Psoas muscle (tissue), 7 donors: ENCODE measurements at regions not wholly inside any gene's neighbourhood (a gene's known extent, or its start where the extent isn't known, plus 50 kb on each side); places are given as distances from the start of the nearest gene placed in this dataset.

ENCODE experiments used
- ATAC-seq, 4 donors: fragments of 200-7000 bp; cut with Tn5 transposase; one replicate each; pipeline ENCODE4 v1.9.1; 2020; ENCODE audit warnings: moderate library complexity in 3 of 4, mild to moderate bottlenecking in 2 of 4
- DNase-seq, 2 donors: peaks; one replicate each; pipeline ENCODE4 v3.0.0-alpha.2; 2020
- H3K27ac ChIP-seq: fragments of 200-600 bp; one replicate; pipeline ENCODE4 v1.8.0; 2022
- H3K27me3 ChIP-seq, 3 donors: fragments of 200-600 bp in 1 of 3; one replicate each; pipeline versions ENCODE4 v1.6.1 to v1.8.0; 2013 to 2022; ENCODE audit warnings: low read length in 2 of 3, mild to moderate bottlenecking in 2 of 3, moderate library complexity in 1 of 3; ENCODE audit not compliant: insufficient read depth in 3 of 3
- H3K36me3 ChIP-seq, 2 donors: fragments of 200-600 bp in 1 of 2; one replicate each; pipeline versions ENCODE4 v1.6.1 to v1.8.0; 2013 to 2022; ENCODE audit warnings: low read depth in 1 of 2, mild to moderate bottlenecking in 1 of 2, moderate library complexity in 1 of 2; ENCODE audit not compliant: insufficient read depth in 1 of 2
- H3K4me1 ChIP-seq: fragments of 200-600 bp; one replicate; pipeline ENCODE4 v1.8.0; 2022
- H3K4me3 ChIP-seq: fragments of 200-600 bp; one replicate; pipeline ENCODE4 v1.8.0; 2022; ENCODE audit warnings: mild to moderate bottlenecking
- H3K9me3 ChIP-seq: fragments of 200-600 bp; one replicate; pipeline ENCODE4 v1.8.0; 2022
- WGBS, 3 donors: extraction: QIAGEN DNeasy Blood & Tissue Kit; methylation state at CpG; one replicate each; pipeline versions ENCODE4 v1.1.6 to v1.1.7; 2013; 5-methylcytosine and 5-hydroxymethylcytosine counted together
- intact Hi-C, 2 donors: fragments of 100-400 bp; cut with DNase I; formaldehyde crosslinking; loops; one replicate each; pipeline versions ENCODE4 v1.11.0 to v1.14.2; 2022
- TF ChIP-seq, protein P1 (sequence below): fragments of 200-600 bp; IDR thresholded peaks from one replicate; pipeline ENCODE4 v1.8.0; 2022; ENCODE audit warnings: antibody characterized with exemption
- donor health status: healthy with polysubstance abuse.
- donor health status: DM: no; HTN: no; CAD: no; lungs with moderate emphysema.
- donor health status: Bipolar disorder and iron deficiency.
- donor health status: healthy.
- donor health status: DM: yes; HTN: yes; CAD: no.
- donor health status: DM: no; HTN: no; CAD: no.
- donor health status: DM: yes; HTN: yes; CAD: no.

DNA sequence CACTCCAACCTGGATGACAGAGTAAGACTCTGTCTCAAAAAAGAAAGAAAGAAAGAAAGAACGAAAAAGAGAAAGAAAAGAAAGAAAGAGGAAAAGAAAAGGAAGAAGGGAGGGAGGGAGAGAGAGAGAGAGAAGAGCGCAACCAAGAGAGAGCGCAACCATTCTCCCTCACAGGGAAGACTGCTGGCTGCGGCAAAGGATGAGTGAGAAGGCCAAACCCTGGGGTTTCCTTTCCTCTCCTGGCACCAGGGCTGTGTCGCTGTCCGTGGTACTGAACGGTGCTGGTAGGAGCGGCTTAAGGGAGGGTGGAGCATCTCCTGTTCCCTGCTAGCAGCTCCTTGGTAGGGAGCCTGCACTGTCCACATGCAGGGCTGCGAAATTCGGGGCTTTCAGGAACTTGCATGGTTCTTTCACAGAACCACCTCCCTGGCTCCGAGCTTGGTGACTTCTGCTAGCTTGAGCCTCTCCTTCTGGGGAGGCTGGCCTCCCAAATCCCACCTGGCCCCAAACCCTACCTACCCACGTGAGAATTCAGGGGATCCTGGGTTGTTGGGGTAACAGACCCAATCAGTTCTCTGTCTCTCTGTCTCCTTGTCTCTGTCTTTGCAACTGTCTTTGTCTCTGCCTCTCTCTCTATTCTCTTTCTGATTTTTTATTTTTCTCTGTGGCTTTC lies 51.1 kb upstream of the ZNRF4 start:
- Histone ChIP-seq H3K27me3 (peaks cover 0 to 7% (median 2%) of the 10 kb centered on the region in 3 donors), H3K4me3 (no peak overlapping the region), H3K9me3 (no peaks in the 10 kb centered on the region), H3K4me1 (no peaks in the 10 kb centered on the region), H3K27ac (no peak overlapping the region), H3K36me3 (no peaks in the 10 kb centered on the region)
- TF ChIP-seq, protein P1, sequence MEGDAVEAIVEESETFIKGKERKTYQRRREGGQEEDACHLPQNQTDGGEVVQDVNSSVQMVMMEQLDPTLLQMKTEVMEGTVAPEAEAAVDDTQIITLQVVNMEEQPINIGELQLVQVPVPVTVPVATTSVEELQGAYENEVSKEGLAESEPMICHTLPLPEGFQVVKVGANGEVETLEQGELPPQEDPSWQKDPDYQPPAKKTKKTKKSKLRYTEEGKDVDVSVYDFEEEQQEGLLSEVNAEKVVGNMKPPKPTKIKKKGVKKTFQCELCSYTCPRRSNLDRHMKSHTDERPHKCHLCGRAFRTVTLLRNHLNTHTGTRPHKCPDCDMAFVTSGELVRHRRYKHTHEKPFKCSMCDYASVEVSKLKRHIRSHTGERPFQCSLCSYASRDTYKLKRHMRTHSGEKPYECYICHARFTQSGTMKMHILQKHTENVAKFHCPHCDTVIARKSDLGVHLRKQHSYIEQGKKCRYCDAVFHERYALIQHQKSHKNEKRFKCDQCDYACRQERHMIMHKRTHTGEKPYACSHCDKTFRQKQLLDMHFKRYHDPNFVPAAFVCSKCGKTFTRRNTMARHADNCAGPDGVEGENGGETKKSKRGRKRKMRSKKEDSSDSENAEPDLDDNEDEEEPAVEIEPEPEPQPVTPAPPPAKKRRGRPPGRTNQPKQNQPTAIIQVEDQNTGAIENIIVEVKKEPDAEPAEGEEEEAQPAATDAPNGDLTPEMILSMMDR, result no peak
- intact Hi-C loops, result no loop called here
- ATAC-seq, result peak in 2 of 4 donors; percentile 48 to 49
- peak; percentile 70 to 85 for DNase-seq
- WGBS, 3 donors, result 3 to 5% (median 4%) methylated on average over 9 to 12 of the region's 12 CpGs
